ENCODE measurements at regions not wholly inside any gene's neighbourhood (a gene's known extent, or its start where the extent isn't known, plus 50 kb on each side); places are given as distances from the start of the nearest gene placed in this dataset.

DNA sequence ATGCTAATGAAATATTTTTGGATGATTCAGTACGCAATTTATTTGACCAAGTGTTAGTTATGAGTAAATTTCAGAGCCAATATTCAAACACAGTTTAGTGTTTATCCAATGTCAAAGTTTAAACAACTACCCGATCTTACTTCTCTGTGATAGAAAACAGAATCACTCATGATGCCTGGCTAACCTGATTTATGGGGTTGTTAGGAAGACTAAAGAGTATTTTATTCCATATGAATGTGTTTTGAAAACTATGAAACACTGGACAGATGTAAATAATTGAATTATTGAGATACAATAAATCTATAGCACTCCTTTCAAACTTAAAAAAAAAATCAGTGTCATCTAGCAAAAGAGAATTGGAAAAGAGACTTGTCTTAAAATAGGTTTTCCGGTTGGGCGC is 1181.8 kb downstream of the EFNB2 start:
- no peak overlapping the region for H3K4me3 ChIP-seq (ENCODE audit: control insufficient read depth, low read depth, low read length)
- no peak for DNase-seq (ENCODE audit: low read depth)
- TF ChIP-seq, protein P1, sequence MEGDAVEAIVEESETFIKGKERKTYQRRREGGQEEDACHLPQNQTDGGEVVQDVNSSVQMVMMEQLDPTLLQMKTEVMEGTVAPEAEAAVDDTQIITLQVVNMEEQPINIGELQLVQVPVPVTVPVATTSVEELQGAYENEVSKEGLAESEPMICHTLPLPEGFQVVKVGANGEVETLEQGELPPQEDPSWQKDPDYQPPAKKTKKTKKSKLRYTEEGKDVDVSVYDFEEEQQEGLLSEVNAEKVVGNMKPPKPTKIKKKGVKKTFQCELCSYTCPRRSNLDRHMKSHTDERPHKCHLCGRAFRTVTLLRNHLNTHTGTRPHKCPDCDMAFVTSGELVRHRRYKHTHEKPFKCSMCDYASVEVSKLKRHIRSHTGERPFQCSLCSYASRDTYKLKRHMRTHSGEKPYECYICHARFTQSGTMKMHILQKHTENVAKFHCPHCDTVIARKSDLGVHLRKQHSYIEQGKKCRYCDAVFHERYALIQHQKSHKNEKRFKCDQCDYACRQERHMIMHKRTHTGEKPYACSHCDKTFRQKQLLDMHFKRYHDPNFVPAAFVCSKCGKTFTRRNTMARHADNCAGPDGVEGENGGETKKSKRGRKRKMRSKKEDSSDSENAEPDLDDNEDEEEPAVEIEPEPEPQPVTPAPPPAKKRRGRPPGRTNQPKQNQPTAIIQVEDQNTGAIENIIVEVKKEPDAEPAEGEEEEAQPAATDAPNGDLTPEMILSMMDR (conservative IDR thresholded peaks at IDR 0.05; ENCODE audit: control insufficient read depth, insufficient read depth, low read depth, low read length), result no peak

DNA sequence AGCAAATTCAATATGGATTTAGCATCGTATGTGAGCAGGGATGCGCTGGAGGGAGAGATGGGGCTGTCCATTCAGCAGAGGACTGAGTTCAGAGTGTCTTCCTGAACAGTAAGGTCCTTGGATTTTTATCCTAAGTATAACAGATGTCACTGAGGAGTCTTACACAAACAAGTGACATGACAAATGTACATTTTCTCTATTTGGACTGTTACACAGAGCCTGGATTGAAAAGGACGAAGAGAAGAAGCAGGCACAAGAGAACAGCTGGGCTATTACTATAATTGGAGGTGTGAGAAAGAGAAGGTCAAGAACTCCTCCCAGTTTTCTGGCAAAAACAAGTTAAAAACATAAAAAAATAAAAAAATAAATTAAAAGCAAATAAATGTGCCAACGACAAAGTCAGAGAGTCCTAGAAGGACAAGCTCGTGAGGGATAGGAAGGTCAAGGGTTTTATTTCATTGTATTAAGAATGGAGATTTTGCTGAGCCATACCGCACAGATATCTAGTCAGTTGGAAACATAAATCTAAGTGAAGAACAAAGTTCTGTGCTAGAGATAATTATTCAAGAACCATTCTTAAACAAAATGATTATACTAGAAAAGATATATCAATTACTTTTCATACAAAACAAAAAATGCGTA is 1186.3 kb downstream of the EFNB2 start:
- DNase-seq (ENCODE audit: low read depth), result no peak
- TF ChIP-seq, protein P1 (conservative IDR thresholded peaks at IDR 0.05; ENCODE audit: control insufficient read depth, insufficient read depth, low read depth, low read length), result no peak
- H3K4me3 ChIP-seq (ENCODE audit: control insufficient read depth, low read depth, low read length), result no peak overlapping the region

DNA sequence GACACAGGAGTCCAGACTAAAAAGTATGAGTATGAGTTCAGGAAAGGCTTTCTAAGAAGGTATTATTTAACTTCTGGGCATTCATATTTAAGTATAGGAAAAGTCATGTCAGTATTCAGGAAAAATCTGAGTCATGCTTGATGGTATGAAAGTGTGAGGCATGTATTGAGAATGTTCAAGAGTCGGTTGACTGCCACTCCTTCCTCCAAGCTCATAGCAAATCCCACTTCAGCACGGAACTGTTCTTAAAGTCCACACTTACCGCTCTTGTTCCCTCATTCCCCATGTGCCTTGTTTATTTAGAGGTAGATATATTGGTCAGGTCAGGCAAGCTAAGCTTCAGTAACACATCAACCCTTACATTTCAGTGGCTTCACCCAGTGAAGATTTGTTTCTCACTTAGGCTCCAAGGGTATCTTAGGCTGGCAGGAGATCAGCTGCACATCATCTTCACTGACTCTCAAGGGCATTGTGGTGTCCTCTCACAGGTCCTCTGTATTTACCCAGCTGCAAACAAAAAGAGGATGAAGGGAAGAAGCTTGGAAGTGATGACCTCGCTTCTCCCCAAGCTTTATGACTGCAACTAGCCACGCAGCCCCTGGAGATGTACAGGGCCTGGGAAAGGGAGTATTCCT is 1189.2 kb downstream of the EFNB2 start:
- DNase-seq (ENCODE audit: low read depth), result peak; percentile 41
- no peak overlapping the region for H3K4me3 ChIP-seq (ENCODE audit: control insufficient read depth, low read depth, low read length)
- TF ChIP-seq, protein P1 (conservative IDR thresholded peaks at IDR 0.05; ENCODE audit: control insufficient read depth, insufficient read depth, low read depth, low read length), result no peak

DNA sequence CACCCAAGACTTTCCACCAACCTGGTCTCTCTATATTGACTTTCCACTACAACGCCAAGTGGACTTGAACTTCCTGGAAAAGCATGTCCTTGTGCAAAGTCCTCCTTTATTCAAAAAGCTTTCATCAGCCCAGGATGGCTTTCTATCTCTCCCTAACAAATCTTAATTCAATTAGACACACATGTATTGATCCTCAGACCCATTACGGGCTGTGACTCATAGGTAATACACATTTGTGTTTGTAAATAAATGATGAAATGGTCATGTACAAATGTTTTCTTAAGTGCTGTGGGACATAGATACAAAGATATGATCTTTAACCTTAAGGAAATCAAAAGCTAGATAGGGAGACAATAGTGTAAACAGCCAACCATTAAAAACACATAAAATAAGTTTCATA is 1189.7 kb downstream of the EFNB2 start:
- TF ChIP-seq, protein P1 (conservative IDR thresholded peaks at IDR 0.05; ENCODE audit: control insufficient read depth, insufficient read depth, low read depth, low read length), result no peak
- no peak for DNase-seq (ENCODE audit: low read depth)

DNA sequence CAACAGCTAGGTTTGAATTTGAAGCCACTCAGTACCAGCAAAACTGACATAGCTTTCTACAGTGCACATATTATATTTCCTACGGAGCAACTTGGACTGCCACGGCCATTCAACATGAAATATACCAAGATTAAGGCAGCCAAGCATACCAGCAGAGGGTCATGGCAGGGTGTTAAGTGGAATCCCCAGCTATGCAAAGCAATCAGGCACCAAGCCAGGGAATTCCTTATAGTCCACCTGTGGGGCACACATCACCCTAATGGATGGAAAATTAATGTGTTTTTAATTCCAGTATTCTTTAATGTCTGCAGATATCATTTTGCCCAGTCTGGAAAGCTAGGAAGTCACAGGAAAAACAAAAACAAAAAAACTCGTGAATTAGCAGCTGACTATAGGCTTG is 1190.3 kb downstream of the EFNB2 start:
- TF ChIP-seq, protein P1 (conservative IDR thresholded peaks at IDR 0.05; ENCODE audit: control insufficient read depth, insufficient read depth, low read depth, low read length), result no peak
- no peak for DNase-seq (ENCODE audit: low read depth)
- H3K4me3 ChIP-seq (ENCODE audit: control insufficient read depth, low read depth, low read length), result no peak overlapping the region

More for the DNA sequence above, 1189.7 kb downstream of the EFNB2 start:
- no peak overlapping the region for H3K4me3 ChIP-seq (ENCODE audit: control insufficient read depth, low read depth, low read length)

DNA sequence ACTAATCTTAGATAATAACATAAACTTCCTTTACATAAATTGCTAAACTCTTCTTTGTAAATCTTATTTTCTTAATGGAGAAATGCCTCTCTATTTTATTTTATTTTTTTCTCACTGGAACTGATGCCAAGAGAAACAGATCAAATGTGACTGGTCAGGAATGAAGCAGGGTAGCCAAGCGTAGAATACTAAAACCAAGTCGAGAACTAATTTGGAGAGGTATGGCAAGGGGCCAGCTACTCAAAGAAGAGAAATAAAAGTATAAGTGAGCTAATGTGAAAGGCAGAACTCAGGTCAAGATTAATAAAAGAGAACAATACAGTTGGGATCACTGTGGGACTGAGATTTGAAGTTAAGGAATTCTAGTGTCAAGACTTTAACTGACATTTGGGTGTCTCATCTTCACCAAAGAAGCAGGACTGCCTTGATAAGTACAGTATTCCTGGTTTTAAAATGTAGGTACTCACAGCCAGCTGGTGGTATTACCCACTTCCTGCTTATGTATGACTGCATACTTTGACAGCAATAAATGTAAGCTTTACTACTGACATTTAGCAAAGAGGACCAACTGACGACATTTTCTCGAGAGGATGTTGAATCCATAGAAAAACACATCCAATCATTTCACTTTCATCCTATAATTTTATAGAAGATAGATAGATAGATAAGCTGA is 1192.2 kb downstream of the EFNB2 start:
- H3K4me3 ChIP-seq (ENCODE audit: control insufficient read depth, low read depth, low read length), result no peak overlapping the region
- TF ChIP-seq, protein P1 (conservative IDR thresholded peaks at IDR 0.05; ENCODE audit: control insufficient read depth, insufficient read depth, low read depth, low read length), result no peak
- DNase-seq (ENCODE audit: low read depth), result no peak
